Adipocyte (in vitro differentiated cells): ENCODE measurements at regions not wholly inside any gene's neighbourhood (a gene's known extent, or its start where the extent isn't known, plus 50 kb on each side); places are given as distances from the start of the nearest gene placed in this dataset.
A peak's percentile ranks its signal among the peaks of the same experiment; 100 is the strongest.
"Not testable (repeated sequence)": the region's sequence is repeated elsewhere in the genome, so short reads cannot be mapped to it uniquely, and the experiment has no call there.

ENCODE experiments used
- DNase-seq: peaks from one replicate; pipeline ENCODE4 v3.0.0-alpha.2; 2015; ENCODE audit warnings: low read depth
- H3K27me3 ChIP-seq: replicated peaks from 2 replicates; pipeline ENCODE4 v1.7.0; 2013; ENCODE audit warnings: mild to moderate bottlenecking, low read length, moderate library complexity; ENCODE audit not compliant: control insufficient read depth, insufficient read depth
- H3K36me3 ChIP-seq: 2 replicates; pipeline ENCODE4 v1.7.0; 2013; ENCODE audit warnings: low read length, mild to moderate bottlenecking, moderate library complexity; ENCODE audit not compliant: control insufficient read depth, insufficient read depth, severe bottlenecking
- H3K4me1 ChIP-seq: 2 replicates; pipeline ENCODE4 v1.7.0; 2013; ENCODE audit warnings: mild to moderate bottlenecking, low read length, moderate library complexity; ENCODE audit not compliant: control insufficient read depth, insufficient read depth
- H3K4me3 ChIP-seq: 2 replicates; pipeline ENCODE4 v1.7.0; 2013; ENCODE audit warnings: mild to moderate bottlenecking, low read length, moderate library complexity
- H3K9ac ChIP-seq: 2 replicates; pipeline ENCODE4 v1.7.0; 2013; ENCODE audit warnings: mild to moderate bottlenecking, low read length, moderate library complexity
- H3K9me3 ChIP-seq: 2 replicates; pipeline ENCODE4 v1.7.0; 2013; ENCODE audit warnings: mild to moderate bottlenecking, low read length, moderate library complexity; ENCODE audit not compliant: control insufficient read depth

DNA sequence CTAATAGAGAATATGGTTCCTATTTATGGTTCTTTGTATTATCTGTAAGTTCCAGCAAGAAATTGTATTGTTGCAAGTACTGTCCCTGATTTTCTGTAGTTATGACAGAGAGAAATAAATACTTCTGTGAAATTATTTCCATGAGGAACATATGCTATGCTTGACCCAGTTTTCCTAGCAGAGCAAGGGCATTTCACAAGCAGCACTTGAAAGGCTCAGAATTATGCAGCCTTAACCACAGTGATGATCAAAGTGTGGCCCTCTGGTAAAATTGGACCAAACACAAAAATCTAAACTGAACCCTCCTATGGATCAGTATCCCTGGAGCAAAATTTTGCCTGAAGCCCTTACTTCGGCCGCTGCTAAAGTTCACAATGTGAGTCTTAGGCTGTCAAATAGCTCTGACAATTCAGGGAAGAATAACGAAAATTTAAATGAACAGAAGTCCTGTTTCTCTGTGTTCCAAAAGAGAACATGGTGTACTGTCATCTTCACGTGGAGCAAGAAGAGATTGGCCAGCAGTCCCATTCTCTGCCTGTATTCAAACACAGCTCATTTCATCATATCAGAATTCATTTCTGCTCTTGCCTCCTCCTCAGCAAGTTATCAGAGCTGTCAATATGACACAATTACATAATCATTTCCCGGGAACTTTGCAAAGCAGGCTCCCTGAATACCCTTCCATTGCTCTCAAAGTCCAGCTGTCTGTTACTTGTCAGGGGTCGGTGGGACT is 471.9 kb downstream of the RPS29 start:
- Histone ChIP-seq H3K9me3 (no peaks in the 10 kb centered on the region), H3K9ac (peak overlapping the region; percentile 54), H3K4me1 (peaks cover 26% of the 10 kb centered on the region), H3K27me3 (no peaks in the 10 kb centered on the region), H3K36me3 (no peaks in the 10 kb centered on the region), H3K4me3 (peak overlapping the region; percentile 10)
- no peak for DNase-seq

DNA sequence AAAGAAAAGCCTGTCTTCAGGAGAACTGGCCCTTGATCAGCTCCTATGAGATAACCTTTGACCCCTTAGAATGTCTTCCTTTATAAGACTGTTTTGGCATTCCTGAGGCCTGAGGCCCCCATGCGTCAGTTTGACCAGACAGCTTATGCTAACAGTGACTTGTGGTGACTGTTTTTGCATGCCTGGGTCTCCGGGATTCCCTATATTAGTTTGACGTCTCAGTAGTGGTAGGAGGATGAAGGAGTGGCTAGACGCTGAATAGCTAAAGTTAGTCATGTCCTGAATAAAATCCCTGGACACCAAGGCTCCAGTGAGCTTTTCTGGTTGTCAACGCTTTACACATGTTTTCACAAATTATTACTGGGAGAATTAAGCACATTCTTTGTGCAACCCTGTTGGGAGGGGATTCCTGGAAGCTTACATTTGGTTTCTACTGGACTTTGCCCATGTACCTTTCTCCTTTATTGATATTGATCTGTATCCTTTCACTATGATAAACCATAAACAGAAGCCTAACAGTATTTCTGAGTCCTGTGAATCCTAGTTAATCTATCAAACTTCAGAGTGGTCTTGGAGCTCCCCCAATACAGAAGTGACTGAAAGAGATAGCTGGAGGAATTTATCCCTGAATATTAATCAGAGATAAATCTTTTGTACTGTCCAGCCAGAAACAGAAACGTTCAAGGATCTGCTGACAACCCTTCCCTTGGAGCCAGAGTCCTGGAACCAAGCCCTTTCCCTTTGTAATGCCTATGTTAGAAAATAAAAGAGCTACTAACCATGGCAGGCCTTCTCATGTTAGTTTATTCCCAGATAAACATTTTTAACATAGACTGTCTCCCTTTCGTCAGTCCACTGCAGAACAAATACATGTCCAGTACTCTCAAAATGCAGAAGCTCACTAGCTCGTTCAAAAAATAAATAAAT is 479.2 kb downstream of the RPS29 start:
- DNase-seq = no peak
- Histone ChIP-seq H3K9me3 (no peaks in the 10 kb centered on the region), H3K4me3 (peak overlapping the region; percentile 44), H3K36me3 (no peaks in the 10 kb centered on the region), H3K9ac (peak overlapping the region; percentile 10), H3K4me1 (peaks cover 21% of the 10 kb centered on the region), H3K27me3 (no peaks in the 10 kb centered on the region)

DNA sequence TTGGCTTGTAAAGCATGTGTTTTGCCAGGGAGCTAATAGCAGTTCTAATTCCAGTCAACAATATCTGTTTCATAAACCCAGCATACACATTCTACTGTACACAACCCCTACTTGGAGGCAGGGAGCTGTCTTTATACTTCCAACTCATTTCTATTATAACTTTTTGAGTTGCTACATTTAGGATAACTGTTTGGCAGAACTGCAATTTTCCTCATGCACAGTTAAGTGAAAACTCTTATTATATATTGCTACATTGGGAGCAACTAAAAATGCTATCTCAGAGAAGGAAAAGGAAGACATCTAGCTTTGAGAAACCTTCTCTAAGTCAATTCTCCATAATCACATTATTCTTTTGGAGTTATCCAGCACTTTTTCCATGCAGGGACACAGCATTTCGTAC is 480.2 kb downstream of the RPS29 start:
- H3K4me1 ChIP-seq = peaks cover 21% of the 10 kb centered on the region
- DNase-seq = no peak
- H3K9ac ChIP-seq = no peak overlapping the region
- no peaks in the 10 kb centered on the region for H3K27me3 ChIP-seq
- H3K4me3 ChIP-seq = no peak overlapping the region
- no peaks in the 10 kb centered on the region for H3K36me3 ChIP-seq
- H3K9me3 ChIP-seq = no peaks in the 10 kb centered on the region

DNA sequence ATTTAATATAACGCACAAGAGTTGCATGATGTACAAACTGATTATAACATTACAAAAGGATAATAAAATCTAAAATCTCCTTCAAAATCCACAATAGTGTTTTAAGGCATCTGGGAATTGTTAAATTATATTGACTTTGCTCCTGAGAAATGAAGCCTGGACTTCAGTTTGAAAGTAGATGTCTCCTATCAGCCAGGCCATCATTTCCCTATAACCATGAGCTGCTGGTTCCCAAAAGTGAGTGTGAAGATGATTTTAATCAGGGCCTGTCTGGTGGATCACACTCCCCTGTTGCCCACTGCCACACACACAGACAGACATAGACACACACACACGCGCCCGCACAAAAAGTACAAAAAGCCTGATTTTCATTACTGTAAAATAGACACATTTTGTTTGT is 480.7 kb downstream of the RPS29 start:
- H3K4me3 ChIP-seq = no peak overlapping the region
- H3K4me1 ChIP-seq = peaks cover 21% of the 10 kb centered on the region
- no peaks in the 10 kb centered on the region for H3K36me3 ChIP-seq
- DNase-seq = no peak
- H3K27me3 ChIP-seq = no peaks in the 10 kb centered on the region
- no peak overlapping the region for H3K9ac ChIP-seq
- no peaks in the 10 kb centered on the region for H3K9me3 ChIP-seq

DNA sequence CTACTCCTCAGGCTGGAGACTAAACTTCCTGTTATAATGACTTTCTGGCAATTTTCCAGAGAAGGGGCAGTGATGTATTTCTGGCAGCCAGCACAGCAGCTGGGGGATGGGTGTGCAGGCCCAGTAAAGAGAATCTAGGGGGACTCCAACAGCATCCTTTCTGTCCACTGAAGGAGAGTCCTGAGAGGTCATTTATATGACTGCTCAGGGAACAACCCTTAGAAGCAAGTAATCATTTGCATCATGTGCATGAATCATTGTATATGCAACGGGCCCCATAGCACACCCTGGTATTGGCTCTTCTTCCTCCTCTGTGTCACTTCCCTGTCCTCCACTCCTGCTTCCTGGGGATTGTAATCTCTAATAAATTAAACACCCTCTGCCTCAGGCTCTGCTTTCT is 493.8 kb downstream of the RPS29 start:
- H3K27me3 ChIP-seq = no peaks in the 10 kb centered on the region
- no peaks in the 10 kb centered on the region for H3K9me3 ChIP-seq
- H3K36me3 ChIP-seq = no peaks in the 10 kb centered on the region
- no peak overlapping the region for H3K4me3 ChIP-seq
- no peak overlapping the region for H3K9ac ChIP-seq
- H3K4me1 ChIP-seq = peaks cover 5% of the 10 kb centered on the region
- DNase-seq = no peak

DNA sequence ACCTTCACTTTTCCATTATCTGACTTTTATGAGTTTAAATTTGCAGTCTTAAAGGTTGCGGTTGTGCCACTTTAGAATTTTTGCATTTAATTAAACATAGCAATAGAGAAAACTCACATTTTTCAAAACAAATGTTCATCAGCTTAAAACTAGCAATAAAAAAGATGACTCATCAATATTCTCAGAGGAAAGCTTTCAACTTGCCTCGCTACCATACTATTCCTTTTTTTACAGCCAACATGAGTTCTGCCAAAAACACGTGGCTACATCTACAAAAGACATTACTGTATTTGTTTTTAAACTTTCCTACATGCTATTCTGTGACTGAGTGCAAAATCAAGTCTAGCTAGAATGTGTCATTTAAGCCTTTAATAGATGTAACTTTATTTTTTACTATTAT is 497.1 kb downstream of the RPS29 start:
- Histone ChIP-seq H3K27me3 (no peaks in the 10 kb centered on the region), H3K9ac (no peak overlapping the region)

DNA sequence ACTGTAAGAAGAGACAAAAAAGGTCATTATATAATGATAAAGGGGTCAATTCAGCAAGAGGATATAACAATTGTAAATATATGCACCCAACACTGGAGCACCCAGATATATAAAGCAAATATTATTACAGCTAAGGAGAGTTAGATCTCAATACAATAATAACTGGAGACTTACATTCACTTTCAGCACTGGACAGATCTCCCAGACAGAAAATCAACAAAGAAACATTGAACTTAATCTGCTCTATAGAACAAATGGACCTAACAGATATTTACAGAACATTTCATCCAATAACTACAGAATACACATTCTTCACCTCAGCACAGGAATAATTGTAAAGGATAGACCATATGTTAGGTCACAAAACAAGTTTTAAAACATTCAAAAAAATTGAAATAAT is 512.9 kb downstream of the RPS29 start:
- H3K9ac ChIP-seq = not testable (repeated sequence)

More for the DNA sequence above, 497.1 kb downstream of the RPS29 start:
- no peaks in the 10 kb centered on the region for H3K36me3 ChIP-seq
- DNase-seq = no peak
- no peaks in the 10 kb centered on the region for H3K9me3 ChIP-seq
- H3K4me1 ChIP-seq = peaks cover 5% of the 10 kb centered on the region
- no peak overlapping the region for H3K4me3 ChIP-seq

DNA sequence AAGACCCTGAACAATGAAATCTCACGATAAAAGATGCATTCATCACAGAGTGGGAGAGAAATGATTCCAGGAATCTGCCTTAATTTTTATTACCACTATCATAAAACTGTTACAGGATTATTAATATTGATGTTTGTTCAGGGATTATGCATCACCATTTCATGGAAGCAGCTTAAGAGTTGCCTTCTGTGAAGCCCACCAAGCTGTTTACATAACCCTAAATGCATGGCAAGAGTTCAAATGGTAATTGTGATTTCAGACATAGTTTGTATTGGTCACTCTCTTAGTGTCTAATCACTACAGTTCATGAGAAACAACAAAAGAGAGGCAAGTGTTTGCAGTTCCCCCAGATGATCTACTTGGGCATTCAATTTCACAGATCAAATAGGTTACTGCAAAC is 527.7 kb downstream of the RPS29 start:
- Histone ChIP-seq H3K9ac (no peak overlapping the region), H3K9me3 (no peaks in the 10 kb centered on the region), H3K27me3 (no peaks in the 10 kb centered on the region), H3K4me3 (no peak overlapping the region), H3K36me3 (no peaks in the 10 kb centered on the region), H3K4me1 (peaks cover 21% of the 10 kb centered on the region)
- no peak for DNase-seq

More for the DNA sequence above, 512.9 kb downstream of the RPS29 start:
- not testable (repeated sequence) for H3K27me3 ChIP-seq, H3K36me3 ChIP-seq, H3K9me3 ChIP-seq, DNase-seq, H3K4me3 ChIP-seq, H3K4me1 ChIP-seq

DNA sequence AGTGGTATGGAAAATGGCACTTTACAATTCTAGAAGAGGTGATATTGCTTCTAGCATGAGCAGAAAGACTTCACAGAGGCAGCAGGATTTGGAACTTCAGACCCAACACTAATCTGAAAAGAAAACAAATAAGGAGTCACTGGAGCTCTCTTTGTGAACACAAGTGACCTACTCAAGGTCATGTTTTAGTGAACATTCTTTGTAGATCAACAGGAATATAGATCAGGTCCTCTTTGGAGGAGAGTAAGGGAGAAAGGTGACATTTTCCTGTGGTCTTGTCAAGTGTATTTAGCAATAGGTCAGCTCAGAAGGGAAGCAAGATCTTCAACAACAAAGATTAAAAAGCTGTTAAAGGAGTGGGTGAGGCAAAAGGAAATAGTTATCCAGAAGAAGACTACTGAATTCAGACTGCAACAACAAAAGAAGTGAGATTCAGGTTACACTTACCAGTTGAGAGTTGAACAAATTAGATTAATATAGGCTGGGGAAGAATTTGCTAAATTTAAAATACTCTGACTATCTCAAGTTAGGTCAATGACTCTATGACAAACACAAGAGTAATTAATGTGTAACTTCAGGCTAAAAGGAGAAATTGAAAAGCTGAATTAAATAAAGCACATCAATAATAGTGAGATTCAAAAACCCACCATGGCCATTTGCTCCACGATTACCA is 528.2 kb downstream of the RPS29 start:
- Histone ChIP-seq H3K9ac (no peak overlapping the region), H3K4me3 (no peak overlapping the region), H3K27me3 (no peaks in the 10 kb centered on the region), H3K9me3 (no peaks in the 10 kb centered on the region), H3K36me3 (no peaks in the 10 kb centered on the region), H3K4me1 (peaks cover 27% of the 10 kb centered on the region)
- DNase-seq = no peak

DNA sequence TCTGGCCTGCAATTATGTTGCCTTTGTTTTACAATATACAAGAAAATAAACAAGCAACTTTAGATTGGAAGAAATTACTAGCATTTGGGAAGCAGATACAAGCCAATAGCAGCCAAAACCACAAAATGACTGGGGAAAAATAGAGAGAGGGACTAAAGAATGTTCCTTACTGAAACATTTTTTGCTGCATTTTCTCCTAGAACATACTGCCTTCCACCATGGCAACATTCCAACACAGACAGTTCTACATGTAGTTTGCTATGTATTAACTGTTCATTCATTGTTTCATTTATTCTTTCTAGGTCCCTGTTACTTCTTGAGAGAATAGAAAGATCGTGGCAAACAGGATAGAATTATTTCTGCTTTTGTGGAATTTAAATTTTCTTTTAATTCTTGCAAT is 530.2 kb downstream of the RPS29 start:
- DNase-seq = no peak
- H3K4me1 ChIP-seq = peaks cover 44% of the 10 kb centered on the region
- no peaks in the 10 kb centered on the region for H3K27me3 ChIP-seq
- no peaks in the 10 kb centered on the region for H3K36me3 ChIP-seq
- H3K9ac ChIP-seq = no peak overlapping the region
- no peaks in the 10 kb centered on the region for H3K9me3 ChIP-seq
- H3K4me3 ChIP-seq = no peak overlapping the region

DNA sequence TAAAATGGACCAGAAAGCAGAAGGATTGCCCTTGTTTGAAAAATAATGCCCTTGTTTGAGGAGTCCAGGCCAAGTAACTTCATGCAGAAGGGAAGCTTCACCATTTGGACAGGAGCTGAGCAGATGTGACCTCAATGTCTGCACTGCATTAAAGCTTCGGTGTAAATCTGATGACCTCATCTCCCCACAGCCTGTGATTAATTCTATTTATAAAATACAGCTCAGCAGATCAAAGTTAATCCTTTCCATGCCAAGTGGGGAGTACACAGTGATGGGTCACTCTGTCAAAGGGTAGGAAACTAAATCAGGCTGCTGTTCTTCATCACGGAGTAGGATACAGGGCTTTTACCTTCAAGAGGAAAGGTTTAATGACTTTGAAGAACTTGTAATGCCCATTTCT is 533.7 kb downstream of the RPS29 start:
- Histone ChIP-seq H3K4me1 (peaks cover 48% of the 10 kb centered on the region), H3K27me3 (no peaks in the 10 kb centered on the region), H3K4me3 (no peak overlapping the region), H3K9me3 (no peaks in the 10 kb centered on the region), H3K9ac (no peak overlapping the region), H3K36me3 (no peaks in the 10 kb centered on the region)
- no peak for DNase-seq
